ENCODE measurements at regions not wholly inside any gene's neighbourhood (a gene's known extent, or its start where the extent isn't known, plus 50 kb on each side); places are given as distances from the start of the nearest gene placed in this dataset.

DNA sequence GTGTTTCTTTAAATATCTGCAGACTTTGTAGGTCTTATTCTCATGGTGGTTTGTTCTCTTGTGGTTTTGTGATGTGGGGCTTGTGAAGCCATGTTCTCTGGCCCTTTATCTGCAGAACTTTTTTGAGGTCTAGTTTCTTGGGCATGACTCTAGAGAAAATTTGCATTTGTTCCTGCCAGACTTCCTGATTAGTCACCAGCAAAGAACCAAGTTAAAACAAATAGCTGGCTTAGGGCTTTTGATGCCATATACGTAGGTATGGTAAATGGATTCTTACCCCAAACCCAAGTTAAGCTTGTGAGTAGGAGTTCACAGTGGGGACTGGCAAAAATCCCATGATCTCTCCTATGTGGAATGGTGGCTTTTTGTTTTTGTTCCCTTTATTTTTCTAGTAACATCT lies 68.7 kb upstream of the IRX3 start:
- DNase-seq = no peak

DNA sequence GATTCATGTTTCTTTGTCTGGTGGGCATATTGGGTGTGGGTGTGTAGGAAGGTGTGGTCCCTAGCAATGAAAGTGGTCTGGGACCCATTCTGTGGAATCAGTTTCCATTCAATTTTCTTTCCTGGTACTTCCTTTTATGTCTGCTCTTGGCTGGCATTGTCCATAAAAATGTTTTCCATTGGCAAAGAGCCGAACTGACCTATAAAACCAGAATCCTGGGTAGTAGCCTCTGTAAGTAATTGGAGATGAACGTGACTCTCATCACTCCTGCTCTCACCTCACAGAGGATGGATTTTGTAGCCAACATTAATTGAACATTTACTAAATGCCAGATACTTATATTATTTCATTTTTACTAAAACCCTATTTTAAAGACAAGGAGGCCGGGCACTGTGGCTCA lies 66.5 kb upstream of the IRX3 start:
- DNase-seq = no peak

DNA sequence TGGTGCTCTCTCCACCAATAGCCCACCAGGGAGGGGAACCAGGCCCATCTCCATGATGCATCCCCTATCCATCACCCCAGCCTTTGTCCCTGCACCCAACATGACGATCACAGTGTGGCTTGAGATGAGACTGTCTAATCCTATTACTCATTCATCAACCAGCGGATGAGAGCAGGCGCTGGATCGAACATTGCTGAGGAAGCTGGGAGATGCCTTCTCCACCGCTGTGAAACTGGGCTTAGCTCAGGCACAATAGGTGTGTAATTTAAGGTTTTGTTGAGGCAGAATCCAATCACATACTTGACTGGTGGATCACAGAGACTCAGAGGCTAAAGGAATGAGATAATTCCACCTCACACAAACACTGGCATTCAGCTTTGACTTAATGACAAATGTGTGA lies 64.6 kb upstream of the IRX3 start:
- no peak for DNase-seq

DNA sequence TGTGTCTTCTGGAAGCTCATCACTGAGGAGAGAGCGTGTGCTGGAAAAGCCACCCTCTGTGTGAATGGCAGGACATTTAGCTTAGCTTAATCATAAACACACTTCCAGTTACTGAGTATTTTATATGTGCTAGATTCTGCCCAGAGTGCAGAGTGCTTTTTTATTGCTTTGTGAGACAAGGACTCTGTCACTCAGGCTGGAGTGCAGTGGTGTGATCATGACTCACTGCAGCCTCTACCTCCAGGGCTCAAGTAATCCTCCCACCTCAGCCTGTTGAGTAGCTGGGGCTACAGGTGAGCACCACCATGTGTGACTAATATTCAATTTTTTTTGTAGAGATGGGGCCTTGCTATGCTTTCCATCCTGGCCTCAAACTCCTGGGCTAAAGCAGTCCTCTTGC lies 61.4 kb upstream of the IRX3 start:
- no peak for DNase-seq

DNA sequence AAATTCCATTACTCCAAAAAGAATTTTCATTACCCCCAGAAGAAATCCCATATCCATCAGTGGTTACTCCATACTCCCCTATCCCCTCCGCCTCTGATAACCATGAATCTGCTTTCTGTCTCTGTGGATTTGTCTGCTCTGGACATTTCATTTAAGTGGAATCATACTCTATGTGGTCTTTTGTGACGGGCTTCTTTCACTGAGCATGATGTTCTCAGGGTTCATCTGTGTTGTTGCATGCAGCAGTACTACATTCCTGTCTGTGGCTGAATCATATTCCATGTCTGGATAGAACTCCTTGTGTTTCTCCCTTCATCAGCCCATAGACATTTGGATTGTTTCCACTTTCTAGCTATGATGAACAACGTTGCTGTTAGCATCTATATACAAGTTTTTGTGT lies 59.5 kb upstream of the IRX3 start:
- no peak for DNase-seq

DNA sequence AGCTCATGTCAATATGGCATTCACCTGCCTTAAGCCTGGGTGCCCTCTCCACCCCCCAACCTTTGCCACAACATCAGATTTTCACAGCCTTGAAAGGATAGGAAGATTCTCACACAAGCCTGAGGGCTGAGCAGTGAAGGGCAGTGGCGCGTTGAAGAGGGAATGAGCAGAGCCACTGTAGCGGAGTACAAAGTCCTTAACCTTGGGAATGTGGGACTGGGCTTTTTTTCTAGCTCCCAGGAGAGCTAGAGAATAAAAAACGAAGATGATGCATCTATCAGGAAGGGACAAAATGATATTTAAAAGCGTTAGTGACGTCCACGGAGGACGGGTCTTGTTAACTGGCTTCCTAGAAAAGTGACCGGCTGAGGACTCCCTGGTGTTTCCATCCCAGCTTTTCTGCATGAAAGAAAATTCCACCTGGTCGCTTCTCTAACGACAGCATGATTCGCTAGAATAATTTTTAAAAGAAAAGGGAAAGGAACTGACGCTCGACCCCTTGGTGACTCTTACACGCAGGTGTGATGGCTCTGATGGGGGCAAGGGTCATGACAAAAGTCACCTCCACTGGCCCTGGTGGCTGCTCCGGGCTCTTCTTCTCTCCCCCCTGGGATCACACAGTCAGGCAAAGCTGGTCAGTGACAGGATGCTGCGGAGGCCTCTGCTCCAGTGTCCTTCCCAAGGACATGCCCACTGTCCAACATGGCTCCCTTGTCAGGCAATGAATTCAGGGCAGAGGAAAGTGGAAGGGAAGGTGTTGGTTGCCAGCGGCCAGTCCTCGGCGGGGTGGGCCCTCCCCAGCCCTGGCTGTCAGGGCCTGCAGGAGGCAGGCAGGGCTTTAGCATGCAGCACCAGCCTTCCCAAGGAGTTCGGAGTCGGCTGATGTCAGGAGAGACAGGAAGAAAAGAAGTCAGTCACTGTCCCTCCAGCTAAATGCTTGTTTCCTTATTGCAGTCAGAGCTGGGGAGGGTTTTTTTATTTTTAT lies 58.4 kb upstream of the IRX3 start:
- no peak for DNase-seq

DNA sequence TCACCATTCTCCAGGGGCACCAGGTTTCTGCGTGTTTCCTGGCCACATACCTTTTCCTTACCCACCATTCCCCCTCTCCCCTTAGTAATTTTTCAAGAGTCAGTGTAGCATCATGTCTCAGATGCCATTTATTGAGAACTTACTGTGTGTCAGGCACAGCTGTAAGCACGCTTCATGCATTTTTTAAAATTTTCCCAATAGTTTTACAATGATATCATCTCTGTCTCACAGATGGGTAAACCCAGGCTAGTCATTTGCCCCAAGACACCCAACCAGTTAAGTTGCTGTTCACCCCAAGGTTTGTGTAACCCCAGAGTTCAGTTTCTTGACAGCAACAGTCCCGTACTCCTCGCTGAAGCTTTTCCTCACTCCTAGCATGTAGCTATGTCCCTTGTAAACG lies 56.4 kb upstream of the IRX3 start:
- no peak for DNase-seq

DNA sequence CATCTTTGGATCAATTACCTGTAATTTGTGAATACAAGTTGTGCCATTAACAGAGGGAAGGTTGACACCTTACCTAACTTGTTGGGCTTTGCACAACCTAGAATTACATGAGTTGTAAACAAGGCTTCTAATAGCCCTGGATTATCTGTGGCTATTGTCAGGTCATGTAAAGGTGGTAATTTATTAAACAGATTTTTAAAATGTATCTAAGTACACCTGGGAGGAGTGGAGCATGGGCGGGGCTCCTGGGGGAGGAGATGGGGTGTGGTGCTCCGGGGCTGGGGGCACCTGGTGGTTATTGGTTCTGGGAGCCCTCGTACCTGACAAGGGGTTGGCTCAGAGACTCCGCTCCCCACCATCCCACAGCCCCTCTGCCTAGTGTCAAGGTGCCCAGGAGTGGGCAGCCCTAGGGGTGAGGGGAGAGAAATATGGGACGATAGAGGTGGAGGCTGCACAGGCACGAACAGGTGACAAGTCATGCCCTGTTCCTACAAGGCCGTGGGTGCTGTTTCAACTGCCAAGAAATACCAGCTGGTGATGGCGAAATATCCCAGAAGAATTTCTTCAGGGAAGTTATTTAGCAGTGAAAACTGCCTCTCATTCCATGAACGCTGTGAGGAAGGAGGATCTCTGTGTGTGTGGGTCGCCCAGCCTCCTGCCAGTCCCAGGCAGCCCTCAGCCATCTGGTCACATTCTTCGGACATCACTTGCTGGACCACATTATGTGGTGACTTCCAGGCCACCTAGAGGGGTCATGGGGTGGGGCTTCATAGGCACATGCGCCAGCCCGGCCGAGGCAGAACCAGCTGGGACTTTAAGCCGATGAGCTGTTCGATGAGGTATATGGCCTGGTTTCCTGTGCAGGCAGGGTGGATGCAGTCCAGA lies 55.5 kb upstream of the IRX3 start:
- no peak for DNase-seq

DNA sequence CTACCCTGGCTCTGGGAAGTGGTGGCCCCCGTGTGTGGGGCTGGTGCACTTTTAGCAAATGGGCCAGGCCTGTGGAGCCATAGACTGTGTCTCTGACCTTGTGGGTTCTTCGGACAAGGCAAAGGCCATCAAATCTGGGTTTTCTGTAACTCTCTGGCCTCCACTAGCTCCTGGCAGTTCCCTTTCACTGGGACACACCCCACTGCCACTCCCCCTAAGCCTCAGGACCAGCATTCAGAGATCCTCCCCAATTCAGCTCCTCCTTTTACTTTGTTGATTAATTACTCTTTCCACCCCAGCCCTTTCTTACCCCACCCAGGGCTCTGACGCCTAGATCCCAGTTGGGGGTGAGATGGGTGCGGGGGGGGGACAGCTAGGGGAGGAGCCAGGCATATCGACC lies 53.9 kb upstream of the IRX3 start:
- DNase-seq = no peak

DNA sequence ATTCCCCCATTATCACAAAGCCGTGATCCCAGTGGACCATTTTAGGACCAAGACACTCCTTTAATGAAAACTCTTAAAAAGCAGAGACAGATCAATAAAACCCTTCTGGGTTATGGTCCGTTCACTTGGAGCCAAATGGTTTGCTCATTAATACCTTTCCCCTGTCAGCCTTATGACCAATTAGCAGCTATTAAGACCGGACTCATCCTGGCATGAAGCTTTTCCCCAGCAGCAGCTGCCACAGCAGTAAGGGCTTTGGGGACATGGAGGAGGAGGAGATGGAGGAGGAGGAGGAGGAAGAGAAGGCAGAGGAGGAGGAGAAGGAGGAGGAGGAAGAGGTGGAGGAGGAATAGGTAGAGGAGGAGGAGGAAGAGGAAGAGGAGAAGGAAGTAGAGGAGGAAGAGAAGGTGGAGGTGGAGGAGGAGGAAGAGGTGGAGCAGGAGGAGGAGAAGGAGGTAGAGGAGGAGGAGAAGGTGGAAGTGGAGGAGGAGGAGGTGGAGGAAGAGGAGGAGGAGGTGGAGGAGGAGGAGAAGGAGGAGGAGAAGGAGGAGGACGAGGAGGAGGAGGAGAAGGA lies 50.1 kb upstream of the IRX3 start:
- no peak for DNase-seq

All from NCI-H2081 (cell line).